Liver (tissue), 3 donors: ENCODE measurements at regions not wholly inside any gene's neighbourhood (a gene's known extent, or its start where the extent isn't known, plus 50 kb on each side); places are given as distances from the start of the nearest gene placed in this dataset.

Experiments
- CTCF ChIP-seq: fragments of 150-350 bp; IDR thresholded peaks from 2 replicates; pipeline ENCODE4 v1.5.1; 2017; ENCODE audit warnings: improper control_type of control experiment, low read depth, low read length; ENCODE audit not compliant: missing input control
- EGR1 ChIP-seq, 2 donors: IDR thresholded peaks; 2 replicates each; pipeline ENCODE4 v1.6.1; 2016 to 2018; ENCODE audit warnings: antibody characterized with exemption in 2 of 2, low read depth in 2 of 2
- GABPA ChIP-seq, 2 donors: IDR thresholded peaks in 1 of 2; conservative IDR thresholded peaks in 1 of 2; 2 replicates each; pipeline ENCODE4 v1.6.1; 2016; ENCODE audit warnings: antibody characterized with exemption in 2 of 2, mild to moderate bottlenecking in 1 of 2, moderate library complexity in 1 of 2
- YY1 ChIP-seq: IDR thresholded peaks from 2 replicates; pipeline ENCODE4 v1.6.1; 2016; ENCODE audit warnings: antibody characterized with exemption, mild to moderate bottlenecking
- TF ChIP-seq, protein P1 (sequence below): IDR thresholded peaks from 2 replicates; pipeline ENCODE4 v1.6.1; 2016; ENCODE audit warnings: antibody characterized with exemption
- TF ChIP-seq, protein P2 (sequence below): IDR thresholded peaks from 2 replicates; pipeline ENCODE4 v1.6.1; 2016; ENCODE audit warnings: antibody characterized with exemption
- donor health status: healthy.
- donor health status: healthy.

GRCh38 chr2:38148501-38148900, 72.5 kb upstream of the CYP1B1 start:
- TF ChIP-seq CTCF, result no peak
- TF ChIP-seq, protein P1, sequence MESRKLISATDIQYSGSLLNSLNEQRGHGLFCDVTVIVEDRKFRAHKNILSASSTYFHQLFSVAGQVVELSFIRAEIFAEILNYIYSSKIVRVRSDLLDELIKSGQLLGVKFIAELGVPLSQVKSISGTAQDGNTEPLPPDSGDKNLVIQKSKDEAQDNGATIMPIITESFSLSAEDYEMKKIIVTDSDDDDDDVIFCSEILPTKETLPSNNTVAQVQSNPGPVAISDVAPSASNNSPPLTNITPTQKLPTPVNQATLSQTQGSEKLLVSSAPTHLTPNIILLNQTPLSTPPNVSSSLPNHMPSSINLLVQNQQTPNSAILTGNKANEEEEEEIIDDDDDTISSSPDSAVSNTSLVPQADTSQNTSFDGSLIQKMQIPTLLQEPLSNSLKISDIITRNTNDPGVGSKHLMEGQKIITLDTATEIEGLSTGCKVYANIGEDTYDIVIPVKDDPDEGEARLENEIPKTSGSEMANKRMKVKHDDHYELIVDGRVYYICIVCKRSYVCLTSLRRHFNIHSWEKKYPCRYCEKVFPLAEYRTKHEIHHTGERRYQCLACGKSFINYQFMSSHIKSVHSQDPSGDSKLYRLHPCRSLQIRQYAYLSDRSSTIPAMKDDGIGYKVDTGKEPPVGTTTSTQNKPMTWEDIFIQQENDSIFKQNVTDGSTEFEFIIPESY, result peak; percentile 89
- TF ChIP-seq, protein P2, sequence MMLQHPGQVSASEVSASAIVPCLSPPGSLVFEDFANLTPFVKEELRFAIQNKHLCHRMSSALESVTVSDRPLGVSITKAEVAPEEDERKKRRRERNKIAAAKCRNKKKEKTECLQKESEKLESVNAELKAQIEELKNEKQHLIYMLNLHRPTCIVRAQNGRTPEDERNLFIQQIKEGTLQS, result peak; percentile 89
- peak; percentile 84 for TF ChIP-seq YY1
- peak in 1 of 2 donors; percentile 66 for TF ChIP-seq EGR1 (IDR thresholded peaks at IDR 0.05; ENCODE audit: low read depth in 2 of 2)
- peak in 1 of 2 donors; percentile 53 for TF ChIP-seq GABPA (IDR thresholded peaks at IDR 0.05 in 1 of 2, conservative IDR thresholded peaks at IDR 0.05 in 1 of 2)
